ENCODE measurements at regions not wholly inside any gene's neighbourhood (a gene's known extent, or its start where the extent isn't known, plus 50 kb on each side); places are given as distances from the start of the nearest gene placed in this dataset.

DNA sequence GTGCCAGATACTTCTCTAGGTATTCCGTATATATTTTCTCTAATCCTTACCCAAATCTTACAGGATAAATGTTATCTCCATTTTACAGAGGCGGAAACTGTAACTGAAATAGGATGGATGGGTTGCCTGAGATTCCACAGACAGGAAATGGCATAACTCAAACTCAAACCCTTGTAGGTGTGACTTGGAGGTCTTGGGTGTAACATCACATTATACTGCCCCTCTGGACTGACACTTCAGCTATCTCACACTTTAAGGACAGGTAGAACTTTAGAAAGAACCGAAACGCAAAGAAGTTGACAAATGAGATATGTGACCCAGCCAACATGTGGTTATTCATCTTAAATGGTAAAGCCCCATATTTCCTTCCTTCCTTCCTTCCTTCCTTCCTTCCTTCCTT is 122.1 kb downstream of the PDCD6IP start:
- TF ChIP-seq, protein P1, sequence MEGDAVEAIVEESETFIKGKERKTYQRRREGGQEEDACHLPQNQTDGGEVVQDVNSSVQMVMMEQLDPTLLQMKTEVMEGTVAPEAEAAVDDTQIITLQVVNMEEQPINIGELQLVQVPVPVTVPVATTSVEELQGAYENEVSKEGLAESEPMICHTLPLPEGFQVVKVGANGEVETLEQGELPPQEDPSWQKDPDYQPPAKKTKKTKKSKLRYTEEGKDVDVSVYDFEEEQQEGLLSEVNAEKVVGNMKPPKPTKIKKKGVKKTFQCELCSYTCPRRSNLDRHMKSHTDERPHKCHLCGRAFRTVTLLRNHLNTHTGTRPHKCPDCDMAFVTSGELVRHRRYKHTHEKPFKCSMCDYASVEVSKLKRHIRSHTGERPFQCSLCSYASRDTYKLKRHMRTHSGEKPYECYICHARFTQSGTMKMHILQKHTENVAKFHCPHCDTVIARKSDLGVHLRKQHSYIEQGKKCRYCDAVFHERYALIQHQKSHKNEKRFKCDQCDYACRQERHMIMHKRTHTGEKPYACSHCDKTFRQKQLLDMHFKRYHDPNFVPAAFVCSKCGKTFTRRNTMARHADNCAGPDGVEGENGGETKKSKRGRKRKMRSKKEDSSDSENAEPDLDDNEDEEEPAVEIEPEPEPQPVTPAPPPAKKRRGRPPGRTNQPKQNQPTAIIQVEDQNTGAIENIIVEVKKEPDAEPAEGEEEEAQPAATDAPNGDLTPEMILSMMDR (conservative IDR thresholded peaks at IDR 0.05), result no peak
- TF ChIP-seq EZH2 (IDR thresholded peaks at IDR 0.05; ENCODE audit: low read depth), result no peak
